ENCODE measurements at regions not wholly inside any gene's neighbourhood (a gene's known extent, or its start where the extent isn't known, plus 50 kb on each side); places are given as distances from the start of the nearest gene placed in this dataset.

DNA sequence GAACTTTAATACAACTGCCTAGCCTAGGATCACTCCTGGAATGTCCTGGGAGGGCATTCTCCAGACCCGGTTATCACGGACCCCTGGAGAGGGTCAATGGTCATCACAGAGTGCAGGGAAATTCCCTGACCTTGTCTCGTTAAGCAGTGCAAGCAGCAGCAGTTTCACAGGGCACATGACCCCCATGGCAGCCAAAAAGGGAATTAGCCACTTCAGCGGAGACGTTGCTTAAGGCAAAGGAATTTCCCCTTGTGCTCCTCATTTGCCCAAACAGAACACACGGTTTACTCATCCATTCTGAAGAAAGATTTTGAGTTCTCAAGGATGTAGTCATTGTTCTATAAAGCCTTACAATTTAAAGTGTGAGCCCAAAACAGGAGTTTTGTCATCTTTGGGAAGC is 260.3 kb downstream of the SNX13 start:
- TF ChIP-seq CTCF (IDR thresholded peaks at IDR 0.05; ENCODE audit: insufficient read depth, low read length, poor library complexity, severe bottlenecking) (no peak), EZH2phosphoT487 (conservative IDR thresholded peaks at IDR 0.05; ENCODE audit: low read length) (no peak)
